ENCODE measurements at regions not wholly inside any gene's neighbourhood (a gene's known extent, or its start where the extent isn't known, plus 50 kb on each side); places are given as distances from the start of the nearest gene placed in this dataset.

DNA sequence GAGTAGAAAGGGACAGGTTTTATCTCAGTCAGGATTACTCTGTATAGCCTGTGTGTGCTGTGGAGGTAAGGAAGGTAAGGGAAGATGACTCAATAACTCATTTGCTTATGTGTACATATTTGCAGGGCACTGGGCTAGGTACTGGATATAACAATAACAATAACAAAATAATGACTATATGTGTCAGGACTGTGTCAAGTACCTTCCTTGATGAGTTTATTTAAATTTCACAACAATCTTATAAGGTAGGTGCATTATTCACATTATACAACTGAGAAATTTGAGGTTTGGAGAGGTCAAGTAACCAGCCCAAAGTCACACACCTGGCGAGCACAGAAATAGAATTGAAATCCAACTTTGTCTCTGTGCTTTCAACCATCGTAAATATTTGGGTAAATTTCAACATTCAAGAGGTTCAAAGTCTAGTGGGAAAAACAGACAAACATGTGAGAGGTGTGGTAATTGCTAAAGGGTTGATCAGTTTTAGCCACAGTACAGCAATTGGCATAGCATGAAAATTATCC lies 131.8 kb downstream of the APIP start:
- TF ChIP-seq POLR2A (IDR thresholded peaks at IDR 0.05; ENCODE audit: low read depth, low read length), result no peak
- TF ChIP-seq, protein P1, sequence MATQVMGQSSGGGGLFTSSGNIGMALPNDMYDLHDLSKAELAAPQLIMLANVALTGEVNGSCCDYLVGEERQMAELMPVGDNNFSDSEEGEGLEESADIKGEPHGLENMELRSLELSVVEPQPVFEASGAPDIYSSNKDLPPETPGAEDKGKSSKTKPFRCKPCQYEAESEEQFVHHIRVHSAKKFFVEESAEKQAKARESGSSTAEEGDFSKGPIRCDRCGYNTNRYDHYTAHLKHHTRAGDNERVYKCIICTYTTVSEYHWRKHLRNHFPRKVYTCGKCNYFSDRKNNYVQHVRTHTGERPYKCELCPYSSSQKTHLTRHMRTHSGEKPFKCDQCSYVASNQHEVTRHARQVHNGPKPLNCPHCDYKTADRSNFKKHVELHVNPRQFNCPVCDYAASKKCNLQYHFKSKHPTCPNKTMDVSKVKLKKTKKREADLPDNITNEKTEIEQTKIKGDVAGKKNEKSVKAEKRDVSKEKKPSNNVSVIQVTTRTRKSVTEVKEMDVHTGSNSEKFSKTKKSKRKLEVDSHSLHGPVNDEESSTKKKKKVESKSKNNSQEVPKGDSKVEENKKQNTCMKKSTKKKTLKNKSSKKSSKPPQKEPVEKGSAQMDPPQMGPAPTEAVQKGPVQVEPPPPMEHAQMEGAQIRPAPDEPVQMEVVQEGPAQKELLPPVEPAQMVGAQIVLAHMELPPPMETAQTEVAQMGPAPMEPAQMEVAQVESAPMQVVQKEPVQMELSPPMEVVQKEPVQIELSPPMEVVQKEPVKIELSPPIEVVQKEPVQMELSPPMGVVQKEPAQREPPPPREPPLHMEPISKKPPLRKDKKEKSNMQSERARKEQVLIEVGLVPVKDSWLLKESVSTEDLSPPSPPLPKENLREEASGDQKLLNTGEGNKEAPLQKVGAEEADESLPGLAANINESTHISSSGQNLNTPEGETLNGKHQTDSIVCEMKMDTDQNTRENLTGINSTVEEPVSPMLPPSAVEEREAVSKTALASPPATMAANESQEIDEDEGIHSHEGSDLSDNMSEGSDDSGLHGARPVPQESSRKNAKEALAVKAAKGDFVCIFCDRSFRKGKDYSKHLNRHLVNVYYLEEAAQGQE (IDR thresholded peaks at IDR 0.05; ENCODE audit: low read depth, low read length), result no peak
- TF ChIP-seq EP300 (IDR thresholded peaks at IDR 0.05; ENCODE audit: borderline replicate concordance in 1 of 2, control insufficient read depth in 1 of 2, low read depth in 2 of 2, low read length in 2 of 2), result no peak
- no peak for TF ChIP-seq JUND (IDR thresholded peaks at IDR 0.05; ENCODE audit: low read depth, low read length)
- no peak for TF ChIP-seq POU2F2 (IDR thresholded peaks at IDR 0.05; ENCODE audit: borderline replicate concordance, low read depth, low read length)
- TF ChIP-seq, protein P2, sequence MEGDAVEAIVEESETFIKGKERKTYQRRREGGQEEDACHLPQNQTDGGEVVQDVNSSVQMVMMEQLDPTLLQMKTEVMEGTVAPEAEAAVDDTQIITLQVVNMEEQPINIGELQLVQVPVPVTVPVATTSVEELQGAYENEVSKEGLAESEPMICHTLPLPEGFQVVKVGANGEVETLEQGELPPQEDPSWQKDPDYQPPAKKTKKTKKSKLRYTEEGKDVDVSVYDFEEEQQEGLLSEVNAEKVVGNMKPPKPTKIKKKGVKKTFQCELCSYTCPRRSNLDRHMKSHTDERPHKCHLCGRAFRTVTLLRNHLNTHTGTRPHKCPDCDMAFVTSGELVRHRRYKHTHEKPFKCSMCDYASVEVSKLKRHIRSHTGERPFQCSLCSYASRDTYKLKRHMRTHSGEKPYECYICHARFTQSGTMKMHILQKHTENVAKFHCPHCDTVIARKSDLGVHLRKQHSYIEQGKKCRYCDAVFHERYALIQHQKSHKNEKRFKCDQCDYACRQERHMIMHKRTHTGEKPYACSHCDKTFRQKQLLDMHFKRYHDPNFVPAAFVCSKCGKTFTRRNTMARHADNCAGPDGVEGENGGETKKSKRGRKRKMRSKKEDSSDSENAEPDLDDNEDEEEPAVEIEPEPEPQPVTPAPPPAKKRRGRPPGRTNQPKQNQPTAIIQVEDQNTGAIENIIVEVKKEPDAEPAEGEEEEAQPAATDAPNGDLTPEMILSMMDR (IDR thresholded peaks at IDR 0.05 in 2 of 3, conservative IDR thresholded peaks at IDR 0.05 in 1 of 3; ENCODE audit: control insufficient read depth in 2 of 3, extremely low read depth in 1 of 3, insufficient read depth in 1 of 3, low read depth in 3 of 3, low read length in 3 of 3), result no peak

Measured in GM12878 (cell line).